ENCODE measurements at regions not wholly inside any gene's neighbourhood (a gene's known extent, or its start where the extent isn't known, plus 50 kb on each side); places are given as distances from the start of the nearest gene placed in this dataset.

- TF ChIP-seq CTCF (IDR thresholded peaks at IDR 0.05; ENCODE audit: extremely low read depth, low read depth, low read length), result no peak
- no peak for DNase-seq (ENCODE audit: insufficient read length, low spot score, missing footprints)
Measured at GRCh38 chr10:117677239-117677638, 134.7 kb downstream of the EMX2 start.

GRCh38 chr10:117677890-117678500 lies 135.4 kb downstream of the EMX2 start:
- Histone ChIP-seq H2AFZ (ENCODE audit: low read length) (no peak overlapping the region), H3K4me1 (ENCODE audit: insufficient read depth, low read length) (no peaks in the 10 kb centered on the region), H3K79me2 (ENCODE audit: insufficient read depth, low read length) (no peaks in the 10 kb centered on the region), H4K20me1 (ENCODE audit: insufficient read depth, low read length) (no peaks in the 10 kb centered on the region), H3K36me3 (ENCODE audit: insufficient read depth, low read length) (no peaks in the 10 kb centered on the region), H3K27ac (ENCODE audit: low read depth, low read length) (no peak overlapping the region), H3K4me2 (ENCODE audit: insufficient read depth, low read length) (no peak overlapping the region), H3K4me3 (ENCODE audit: insufficient read depth, low read length) (no peak overlapping the region), H3K27me3 (ENCODE audit: insufficient read depth, low read length) (no peaks in the 10 kb centered on the region), H3K9me3 (ENCODE audit: low read depth, low read length) (no peaks in the 10 kb centered on the region)
- no peak for TF ChIP-seq CTCF (IDR thresholded peaks at IDR 0.05; ENCODE audit: extremely low read depth, low read depth, low read length)
- no peak for DNase-seq (ENCODE audit: insufficient read length, low spot score, missing footprints)

More at GRCh38 chr10:117677239-117677638, 134.7 kb downstream of the EMX2 start:
- H3K27me3 ChIP-seq (ENCODE audit: insufficient read depth, low read length), result no peaks in the 10 kb centered on the region
- H2AFZ ChIP-seq (ENCODE audit: low read length), result no peak overlapping the region
- H3K4me2 ChIP-seq (ENCODE audit: insufficient read depth, low read length), result no peak overlapping the region
- H3K79me2 ChIP-seq (ENCODE audit: insufficient read depth, low read length), result no peaks in the 10 kb centered on the region
- H3K36me3 ChIP-seq (ENCODE audit: insufficient read depth, low read length), result no peaks in the 10 kb centered on the region
- no peaks in the 10 kb centered on the region for H4K20me1 ChIP-seq (ENCODE audit: insufficient read depth, low read length)
- no peak overlapping the region for H3K4me3 ChIP-seq (ENCODE audit: insufficient read depth, low read length)
- H3K4me1 ChIP-seq (ENCODE audit: insufficient read depth, low read length), result no peaks in the 10 kb centered on the region
- no peaks in the 10 kb centered on the region for H3K9me3 ChIP-seq (ENCODE audit: low read depth, low read length)
- no peak overlapping the region for H3K27ac ChIP-seq (ENCODE audit: low read depth, low read length)

- no peak overlapping the region for H3K27ac ChIP-seq (ENCODE audit: low read depth, low read length)
- no peak for DNase-seq (ENCODE audit: insufficient read length, low spot score, missing footprints)
- no peaks in the 10 kb centered on the region for H3K4me1 ChIP-seq (ENCODE audit: insufficient read depth, low read length)
- no peak overlapping the region for H3K4me3 ChIP-seq (ENCODE audit: insufficient read depth, low read length)
- H3K9me3 ChIP-seq (ENCODE audit: low read depth, low read length), result no peaks in the 10 kb centered on the region
- H3K36me3 ChIP-seq (ENCODE audit: insufficient read depth, low read length), result no peaks in the 10 kb centered on the region
- H3K4me2 ChIP-seq (ENCODE audit: insufficient read depth, low read length), result no peak overlapping the region
- TF ChIP-seq CTCF (IDR thresholded peaks at IDR 0.05; ENCODE audit: extremely low read depth, low read depth, low read length), result no peak
- H4K20me1 ChIP-seq (ENCODE audit: insufficient read depth, low read length), result no peaks in the 10 kb centered on the region
- H2AFZ ChIP-seq (ENCODE audit: low read length), result no peak overlapping the region
- no peaks in the 10 kb centered on the region for H3K79me2 ChIP-seq (ENCODE audit: insufficient read depth, low read length)
- no peaks in the 10 kb centered on the region for H3K27me3 ChIP-seq (ENCODE audit: insufficient read depth, low read length)
Measured at GRCh38 chr10:117680601-117681000, 138.1 kb downstream of the EMX2 start.

GRCh38 chr10:117681104-117681503 lies 138.6 kb downstream of the EMX2 start:
- DNase-seq (ENCODE audit: insufficient read length, low spot score, missing footprints), result no peak
- no peaks in the 10 kb centered on the region for H4K20me1 ChIP-seq (ENCODE audit: insufficient read depth, low read length)
- no peak overlapping the region for H3K27ac ChIP-seq (ENCODE audit: low read depth, low read length)
- H3K4me2 ChIP-seq (ENCODE audit: insufficient read depth, low read length), result no peak overlapping the region
- H3K4me1 ChIP-seq (ENCODE audit: insufficient read depth, low read length), result no peaks in the 10 kb centered on the region
- H3K36me3 ChIP-seq (ENCODE audit: insufficient read depth, low read length), result no peaks in the 10 kb centered on the region
- H3K9me3 ChIP-seq (ENCODE audit: low read depth, low read length), result no peaks in the 10 kb centered on the region
- H2AFZ ChIP-seq (ENCODE audit: low read length), result no peak overlapping the region
- H3K4me3 ChIP-seq (ENCODE audit: insufficient read depth, low read length), result no peak overlapping the region
- no peak for TF ChIP-seq CTCF (IDR thresholded peaks at IDR 0.05; ENCODE audit: extremely low read depth, low read depth, low read length)
- no peaks in the 10 kb centered on the region for H3K27me3 ChIP-seq (ENCODE audit: insufficient read depth, low read length)
- no peaks in the 10 kb centered on the region for H3K79me2 ChIP-seq (ENCODE audit: insufficient read depth, low read length)

Measured in osteoblast (primary cell).